GM18508 (cell line): ENCODE measurements at regions not wholly inside any gene's neighbourhood (a gene's known extent, or its start where the extent isn't known, plus 50 kb on each side); places are given as distances from the start of the nearest gene placed in this dataset.

Experiments used
- ATAC-seq: cut with Tn5 transposase; IDR thresholded peaks from one replicate; pipeline ENCODE4 v1.9.1; 2021; ENCODE audit warnings: moderate number of reproducible peaks; ENCODE audit not compliant: insufficient read depth, unreplicated experiment

- ATAC-seq = no peak
Observed at GRCh38 chr12:59927032-59927431, 331.2 kb downstream of the SLC16A7 start.

DNA sequence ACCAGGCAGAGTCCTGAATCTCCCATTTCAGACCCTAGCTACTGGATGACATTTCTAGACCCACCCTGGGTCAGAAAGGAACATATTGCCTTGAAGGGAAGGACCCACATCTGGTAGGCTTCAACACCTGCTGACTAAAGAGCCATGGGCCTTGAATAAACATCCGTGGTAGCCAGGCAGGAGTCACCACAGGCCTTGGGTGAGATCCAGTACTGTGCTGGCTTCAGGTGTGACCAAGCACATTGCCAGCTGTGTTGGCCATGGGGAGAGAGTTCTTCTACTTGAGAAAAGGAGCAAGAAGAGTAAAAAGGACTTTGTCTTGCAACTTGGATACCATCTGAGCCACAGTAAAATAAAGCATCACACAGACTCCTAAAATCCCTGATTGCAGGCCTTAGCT lies 332.6 kb downstream of the SLC16A7 start:
- no peak for ATAC-seq

DNA sequence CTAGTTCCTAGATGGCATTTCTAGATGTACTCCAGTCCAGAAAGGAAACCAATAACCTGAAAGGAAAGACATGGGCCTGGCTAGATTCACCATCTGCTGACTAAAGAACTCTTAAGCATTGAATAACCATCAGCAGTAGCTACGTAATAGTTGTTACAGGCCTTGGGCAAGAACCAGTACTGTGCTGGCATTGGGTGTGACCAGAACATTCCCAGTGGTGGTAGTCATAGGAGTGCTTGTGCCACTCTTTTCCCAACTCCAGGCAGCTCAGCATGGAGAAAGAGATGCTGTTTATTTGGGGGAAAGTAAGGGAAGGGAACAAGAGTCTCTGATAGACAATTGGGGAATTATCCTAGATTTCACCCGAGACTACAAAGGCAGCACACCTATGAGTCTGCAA lies 333.3 kb downstream of the SLC16A7 start:
- no peak for ATAC-seq

GRCh38 chr12:59934486-59934885 lies 338.7 kb downstream of the SLC16A7 start:
- no peak for ATAC-seq

- ATAC-seq = no peak
Observed at GRCh38 chr12:59936534-59936933, 340.7 kb downstream of the SLC16A7 start.

DNA sequence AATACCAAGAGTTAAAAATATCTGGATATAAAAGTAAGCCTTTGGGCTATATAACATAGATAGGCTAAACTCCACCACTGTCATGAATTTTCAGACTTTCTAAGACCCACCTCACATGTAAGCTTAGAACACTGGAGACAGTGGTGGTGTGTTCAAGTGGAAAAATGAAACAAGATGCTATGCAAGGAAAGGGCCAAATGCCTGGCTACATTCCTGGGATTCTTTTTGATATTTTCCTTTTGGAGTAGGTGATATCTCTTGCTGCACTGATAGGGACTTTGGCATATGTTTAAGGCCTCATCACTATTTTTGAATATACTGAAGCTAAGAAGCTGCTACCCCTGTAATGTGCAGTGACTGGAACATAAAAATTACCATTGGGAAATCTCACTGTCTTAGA lies 341.3 kb downstream of the SLC16A7 start:
- no peak for ATAC-seq

- no peak for ATAC-seq
Observed at GRCh38 chr12:59938190-59938962, 342.5 kb downstream of the SLC16A7 start.

DNA sequence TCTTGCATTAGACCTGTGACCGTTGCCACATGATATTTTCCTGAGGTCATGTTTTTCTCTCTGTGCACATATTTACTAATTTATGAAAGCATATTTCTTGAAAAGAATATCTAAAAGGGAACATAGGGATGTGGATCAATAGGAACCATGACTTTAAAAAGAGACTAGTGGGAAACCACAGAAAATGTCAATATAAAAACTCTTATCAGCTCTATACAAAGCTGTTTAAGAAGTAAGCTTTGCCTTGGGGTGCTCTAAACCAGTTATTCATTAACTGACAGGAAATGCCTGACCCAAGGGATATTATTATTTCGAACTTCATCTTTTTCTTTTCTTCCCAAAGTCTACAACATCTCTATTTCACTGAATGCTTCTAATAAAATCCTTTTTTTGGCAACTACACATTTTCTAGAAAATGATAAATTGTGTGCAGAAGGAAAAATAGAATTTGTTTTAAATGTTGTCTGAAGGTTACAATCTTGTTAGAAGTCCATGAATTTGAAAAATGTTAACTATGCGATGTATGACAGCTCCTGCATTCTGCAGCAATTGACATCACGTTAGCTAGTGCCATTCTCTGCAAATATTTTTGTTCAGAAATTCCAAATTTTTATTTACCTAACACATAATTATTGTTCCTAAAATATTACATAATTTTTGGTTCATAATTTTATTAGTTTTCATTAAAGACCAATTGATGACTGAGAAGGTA lies 345.0 kb downstream of the SLC16A7 start:
- ATAC-seq = no peak

- ATAC-seq = no peak
Observed at GRCh38 chr12:59941461-59941860, 345.6 kb downstream of the SLC16A7 start.

GRCh38 chr12:59944177-59944576 lies 348.3 kb downstream of the SLC16A7 start:
- no peak for ATAC-seq

- ATAC-seq = no peak
Observed at GRCh38 chr12:59946635-59947034, 350.8 kb downstream of the SLC16A7 start.

- no peak for ATAC-seq
Observed at GRCh38 chr12:59963546-59963945, 367.7 kb downstream of the SLC16A7 start.

DNA sequence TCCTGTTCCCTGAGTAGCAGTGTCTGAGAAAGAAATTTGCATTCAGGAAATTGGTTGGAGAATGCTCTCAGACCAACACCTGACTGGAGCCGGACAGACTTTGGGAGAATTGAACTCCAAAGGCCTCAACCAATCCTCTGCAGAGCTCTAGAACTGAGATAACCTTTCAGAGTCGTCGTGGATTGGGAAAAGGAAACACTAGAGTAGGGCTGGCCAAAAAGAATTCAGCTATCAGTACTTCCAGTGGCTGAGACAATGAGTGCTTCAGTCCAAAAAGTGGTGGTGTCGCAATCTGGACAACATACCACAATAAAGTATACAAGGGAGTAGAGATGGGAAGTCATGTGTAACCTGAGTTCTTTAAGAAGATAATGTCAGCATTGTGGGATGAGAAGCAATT lies 377.1 kb downstream of the SLC16A7 start:
- ATAC-seq = no peak

DNA sequence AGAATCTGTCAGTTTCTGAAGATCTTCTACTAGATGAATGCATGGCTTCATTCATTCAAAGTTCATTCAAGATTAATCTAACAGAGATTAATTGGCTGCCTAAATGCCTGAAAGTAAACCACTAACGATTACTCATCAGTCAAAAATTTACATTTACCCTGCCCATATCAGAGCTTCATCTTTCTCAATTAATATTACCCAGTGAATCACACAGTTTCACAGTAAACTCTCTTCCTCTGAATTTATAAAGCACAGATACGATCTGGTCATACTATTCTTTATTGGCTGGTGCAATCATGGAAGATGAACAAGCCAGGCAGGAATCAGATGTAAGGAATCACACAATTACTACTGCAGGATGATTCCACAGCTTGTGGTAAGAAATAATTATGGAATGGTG lies 377.7 kb downstream of the SLC16A7 start:
- no peak for ATAC-seq

DNA sequence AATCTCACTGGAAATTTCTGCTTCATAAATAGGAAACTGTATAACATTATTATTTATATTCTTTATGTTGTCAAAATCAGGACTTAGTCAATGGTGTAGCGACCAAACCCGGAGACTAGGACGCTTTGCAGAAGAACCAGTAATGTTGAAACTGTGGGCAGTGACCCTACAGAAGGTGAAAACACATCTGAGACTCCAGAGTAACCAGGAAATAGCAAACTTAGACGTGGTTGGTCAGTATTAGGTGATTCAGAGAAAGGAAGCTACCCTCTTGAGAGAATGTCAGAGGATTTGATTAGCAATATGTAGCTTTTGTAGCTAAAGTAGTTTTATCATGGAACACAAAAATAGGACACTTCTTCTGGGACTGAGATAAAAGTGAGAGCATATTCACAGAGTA lies 381.9 kb downstream of the SLC16A7 start:
- ATAC-seq = no peak

DNA sequence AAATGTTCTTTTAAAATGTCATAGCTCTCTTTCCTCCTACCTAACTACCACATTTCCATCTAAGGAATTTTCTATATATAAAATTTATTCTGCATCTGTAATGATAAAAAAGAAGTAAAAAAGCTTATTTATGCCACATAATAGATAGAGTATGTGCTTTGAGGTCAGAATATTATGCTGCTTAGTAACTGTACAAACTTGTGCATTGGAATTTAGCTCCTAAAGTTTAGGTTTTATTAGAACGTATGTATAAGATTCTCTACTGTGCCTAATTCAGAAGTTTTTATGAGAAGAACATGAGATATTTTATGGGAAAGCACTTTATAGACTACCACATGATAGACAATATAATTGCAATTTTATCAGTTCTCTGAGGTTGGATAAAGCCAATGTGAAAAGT lies 384.6 kb downstream of the SLC16A7 start:
- ATAC-seq = no peak

DNA sequence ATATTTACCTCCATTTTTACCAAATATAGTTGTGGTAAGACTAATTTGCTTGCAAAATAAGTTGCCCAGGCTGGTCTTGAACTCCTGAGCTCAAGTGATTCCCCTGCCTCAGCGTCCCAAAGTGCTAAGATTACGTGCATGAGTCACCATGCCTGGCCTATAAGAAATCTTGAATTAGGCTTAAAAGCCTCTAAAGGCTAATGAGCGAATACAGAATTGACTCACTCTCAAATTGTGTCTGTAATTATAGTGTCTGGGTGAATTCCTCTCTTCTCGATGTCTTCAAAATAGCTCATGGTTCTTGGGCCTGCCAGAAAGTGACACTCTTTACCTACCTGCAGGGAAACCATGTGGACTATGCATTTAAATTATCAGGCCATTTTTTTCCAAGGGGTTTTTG lies 403.5 kb downstream of the SLC16A7 start:
- no peak for ATAC-seq

DNA sequence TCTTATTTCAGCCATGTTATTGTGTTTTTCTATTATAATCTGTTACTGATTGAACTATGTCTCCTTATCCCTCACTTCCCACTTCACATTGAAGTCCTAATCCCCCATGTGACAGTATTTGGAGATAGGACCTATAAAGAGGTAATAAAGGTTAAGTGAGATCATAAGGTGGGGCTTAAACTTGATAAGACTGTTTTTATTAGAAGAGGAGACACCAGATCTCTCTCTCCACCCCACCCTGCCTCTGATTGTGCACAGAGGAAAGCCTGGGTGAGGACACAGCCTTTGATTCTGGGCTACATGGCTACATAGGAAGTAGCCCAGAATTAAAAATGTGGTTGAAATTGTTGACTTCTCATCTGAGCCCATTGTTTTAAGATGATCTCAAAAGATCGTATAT lies 414.7 kb downstream of the SLC16A7 start:
- ATAC-seq = no peak

DNA sequence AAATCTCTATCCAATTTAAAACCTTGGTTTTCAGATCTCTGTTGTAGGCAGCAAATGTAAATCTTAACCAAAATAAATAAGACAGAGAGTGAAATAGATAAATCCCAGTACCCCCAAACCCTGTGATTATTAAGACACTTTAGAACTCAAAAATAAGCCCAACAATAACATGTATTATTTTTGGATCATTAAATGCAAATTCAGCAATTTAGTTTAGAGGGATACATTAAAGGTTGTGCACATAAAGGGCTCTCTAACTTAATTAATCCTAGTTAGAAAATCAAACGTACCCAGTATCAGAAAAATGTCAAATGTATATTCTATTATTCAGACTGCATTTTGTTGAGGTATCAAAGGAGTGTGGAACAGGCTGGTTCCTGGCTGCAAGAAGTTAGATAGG lies 416.8 kb downstream of the SLC16A7 start:
- no peak for ATAC-seq

GRCh38 chr12:60014436-60014835 lies 418.6 kb downstream of the SLC16A7 start:
- ATAC-seq = no peak

GRCh38 chr12:60020068-60020467 lies 424.2 kb downstream of the SLC16A7 start:
- ATAC-seq = no peak

DNA sequence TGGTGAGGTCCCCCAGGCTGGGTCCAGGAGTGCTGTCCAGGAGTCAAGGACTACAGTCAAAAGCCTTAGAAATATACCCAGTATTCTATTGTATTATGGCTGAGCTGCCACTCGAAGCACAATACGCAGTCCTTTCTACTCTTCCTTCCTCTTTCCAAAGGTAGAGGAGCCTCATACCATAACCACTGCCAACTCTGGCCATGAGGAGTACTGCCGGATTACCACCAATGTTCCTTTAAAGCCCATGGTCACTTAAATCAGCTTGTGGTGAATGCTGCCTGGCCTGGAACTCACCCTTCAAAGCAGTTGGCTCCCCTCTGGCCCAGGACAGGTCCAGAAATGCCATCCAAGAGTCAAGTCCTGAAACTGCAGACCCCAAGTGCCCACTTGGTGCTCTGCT lies 425.4 kb downstream of the SLC16A7 start:
- no peak for ATAC-seq
